ENCODE measurements at regions not wholly inside any gene's neighbourhood (a gene's known extent, or its start where the extent isn't known, plus 50 kb on each side); places are given as distances from the start of the nearest gene placed in this dataset.
A peak's percentile ranks its signal among the peaks of the same experiment; 100 is the strongest.

DNA sequence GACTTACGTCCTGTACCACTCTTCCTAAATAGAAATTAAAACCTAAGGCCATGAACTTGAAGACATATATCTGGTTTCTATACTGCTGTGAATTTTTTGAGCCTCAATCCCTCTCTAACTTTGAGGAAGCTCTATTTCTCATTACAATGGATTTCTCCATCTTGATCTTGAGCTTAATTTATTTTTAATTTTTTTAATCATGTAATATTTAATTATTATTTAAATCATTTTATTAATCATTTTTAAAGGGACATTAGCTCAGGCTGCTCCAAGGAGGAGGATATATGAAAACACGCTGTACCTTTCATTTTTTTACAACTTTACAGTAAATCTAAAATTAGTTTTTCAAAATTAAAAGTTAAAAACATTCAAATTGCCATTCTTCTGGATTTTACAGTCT lies 540.5 kb downstream of the SATB2 start:
- H3K36me3 ChIP-seq (ENCODE audit: insufficient read depth, low read length, poor library complexity, severe bottlenecking): no peaks in the 10 kb centered on the region
- H3K9me3 ChIP-seq (ENCODE audit: low read depth, low read length, poor library complexity, severe bottlenecking): no peaks in the 10 kb centered on the region
- H3K4me1 ChIP-seq (ENCODE audit: insufficient read depth, low read length, poor library complexity, severe bottlenecking): no peaks in the 10 kb centered on the region
- H3K27me3 ChIP-seq (replicated peaks; ENCODE audit: insufficient read depth, low read depth, low read length, poor library complexity): no peaks in the 10 kb centered on the region
- H3K4me3 ChIP-seq (ENCODE audit: low read depth, low read length, poor library complexity, severe bottlenecking): no peak overlapping the region
- BruUV-seq (replicated peaks): no TSS peak
- CTCF ChIA-PET: no interaction called here
- no peak for TF ChIP-seq EZH2 (IDR thresholded peaks at IDR 0.05; ENCODE audit: borderline replicate concordance, low read depth, low read length, poor library complexity, severe bottlenecking)
- TF ChIP-seq, protein P1, sequence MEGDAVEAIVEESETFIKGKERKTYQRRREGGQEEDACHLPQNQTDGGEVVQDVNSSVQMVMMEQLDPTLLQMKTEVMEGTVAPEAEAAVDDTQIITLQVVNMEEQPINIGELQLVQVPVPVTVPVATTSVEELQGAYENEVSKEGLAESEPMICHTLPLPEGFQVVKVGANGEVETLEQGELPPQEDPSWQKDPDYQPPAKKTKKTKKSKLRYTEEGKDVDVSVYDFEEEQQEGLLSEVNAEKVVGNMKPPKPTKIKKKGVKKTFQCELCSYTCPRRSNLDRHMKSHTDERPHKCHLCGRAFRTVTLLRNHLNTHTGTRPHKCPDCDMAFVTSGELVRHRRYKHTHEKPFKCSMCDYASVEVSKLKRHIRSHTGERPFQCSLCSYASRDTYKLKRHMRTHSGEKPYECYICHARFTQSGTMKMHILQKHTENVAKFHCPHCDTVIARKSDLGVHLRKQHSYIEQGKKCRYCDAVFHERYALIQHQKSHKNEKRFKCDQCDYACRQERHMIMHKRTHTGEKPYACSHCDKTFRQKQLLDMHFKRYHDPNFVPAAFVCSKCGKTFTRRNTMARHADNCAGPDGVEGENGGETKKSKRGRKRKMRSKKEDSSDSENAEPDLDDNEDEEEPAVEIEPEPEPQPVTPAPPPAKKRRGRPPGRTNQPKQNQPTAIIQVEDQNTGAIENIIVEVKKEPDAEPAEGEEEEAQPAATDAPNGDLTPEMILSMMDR (conservative IDR thresholded peaks at IDR 0.05; ENCODE audit: low read depth, low read length): no peak
- H3K27ac ChIP-seq (ENCODE audit: low read depth, low read length, poor library complexity, severe bottlenecking): no peak overlapping the region
- POLR2A ChIA-PET (ENCODE audit: low non-redundant PET): no interaction called here
- intact Hi-C loops (cut with micrococcal nuclease; ENCODE audit: unreplicated experiment): no loop called here
- no peak for DNase-seq (ENCODE audit: low spot score)

DNA sequence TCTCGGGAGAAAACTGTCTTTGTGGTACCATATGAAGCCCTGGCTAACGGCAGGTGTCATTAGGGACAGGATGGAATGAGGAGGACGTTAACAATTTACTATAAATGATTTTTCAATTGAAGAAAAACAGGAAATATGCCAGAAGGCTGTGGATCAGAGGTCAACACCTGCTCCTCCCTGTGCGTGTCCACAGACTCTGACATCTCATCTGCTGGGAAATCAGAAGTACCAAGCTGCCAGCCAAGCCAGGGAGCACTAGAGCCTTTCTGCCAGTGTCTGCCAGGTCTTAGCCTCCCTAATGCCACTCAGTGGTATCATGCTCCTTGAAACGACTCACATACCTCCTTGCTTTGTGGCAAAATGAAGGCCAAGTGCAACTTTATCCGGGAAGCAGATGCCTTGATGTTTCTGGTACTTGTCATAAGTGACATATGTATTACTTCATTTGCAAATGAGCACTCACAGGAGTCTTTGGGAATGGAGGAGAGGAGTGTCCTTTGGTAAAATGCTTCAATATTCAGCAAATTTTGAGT lies 541.1 kb downstream of the SATB2 start:
- POLR2A ChIA-PET (ENCODE audit: low non-redundant PET): no interaction called here
- no peak for DNase-seq (ENCODE audit: low spot score)
- Histone ChIP-seq H3K4me1 (ENCODE audit: insufficient read depth, low read length, poor library complexity, severe bottlenecking) (no peaks in the 10 kb centered on the region), H3K4me3 (ENCODE audit: low read depth, low read length, poor library complexity, severe bottlenecking) (no peak overlapping the region), H3K36me3 (ENCODE audit: insufficient read depth, low read length, poor library complexity, severe bottlenecking) (no peaks in the 10 kb centered on the region), H3K27ac (ENCODE audit: low read depth, low read length, poor library complexity, severe bottlenecking) (no peak overlapping the region), H3K9me3 (ENCODE audit: low read depth, low read length, poor library complexity, severe bottlenecking) (no peaks in the 10 kb centered on the region), H3K27me3 (replicated peaks; ENCODE audit: insufficient read depth, low read depth, low read length, poor library complexity) (no peaks in the 10 kb centered on the region)
- TF ChIP-seq EZH2 (IDR thresholded peaks at IDR 0.05; ENCODE audit: borderline replicate concordance, low read depth, low read length, poor library complexity, severe bottlenecking): no peak
- TF ChIP-seq, protein P1 (conservative IDR thresholded peaks at IDR 0.05; ENCODE audit: low read depth, low read length): no peak
- CTCF ChIA-PET: no interaction called here
- intact Hi-C loops (cut with micrococcal nuclease; ENCODE audit: unreplicated experiment): no loop called here
- BruUV-seq (replicated peaks): no TSS peak

- intact Hi-C loops (cut with micrococcal nuclease; ENCODE audit: unreplicated experiment): no loop called here
- BruUV-seq (replicated peaks): no TSS peak
- ChIA-PET POLR2A (ENCODE audit: low non-redundant PET) (no interaction called here), CTCF (no interaction called here)
- H3K36me3 ChIP-seq (ENCODE audit: insufficient read depth, low read length, poor library complexity, severe bottlenecking): no peaks in the 10 kb centered on the region
- H3K4me3 ChIP-seq (ENCODE audit: low read depth, low read length, poor library complexity, severe bottlenecking): no peak overlapping the region
- H3K27ac ChIP-seq (ENCODE audit: low read depth, low read length, poor library complexity, severe bottlenecking): no peak overlapping the region
- TF ChIP-seq, protein P1 (conservative IDR thresholded peaks at IDR 0.05; ENCODE audit: low read depth, low read length): no peak
- no peak for TF ChIP-seq EZH2 (IDR thresholded peaks at IDR 0.05; ENCODE audit: borderline replicate concordance, low read depth, low read length, poor library complexity, severe bottlenecking)
- DNase-seq (ENCODE audit: low spot score): peak; percentile 5
- H3K27me3 ChIP-seq (replicated peaks; ENCODE audit: insufficient read depth, low read depth, low read length, poor library complexity): no peaks in the 10 kb centered on the region
- no peaks in the 10 kb centered on the region for H3K4me1 ChIP-seq (ENCODE audit: insufficient read depth, low read length, poor library complexity, severe bottlenecking)
- no peaks in the 10 kb centered on the region for H3K9me3 ChIP-seq (ENCODE audit: low read depth, low read length, poor library complexity, severe bottlenecking)
These were observed 544.2 kb downstream of the SATB2 start for GRCh38 chr2:198913394-198914152.

All from A673 (cell line).